ENCODE measurements at regions not wholly inside any gene's neighbourhood (a gene's known extent, or its start where the extent isn't known, plus 50 kb on each side); places are given as distances from the start of the nearest gene placed in this dataset.

GRCh38 chr4:104766676-104767075 is 272.0 kb upstream of the CXXC4 start:
- no peak overlapping the region for H3K27ac ChIP-seq (ENCODE audit: low read length)
- H4K20me1 ChIP-seq (ENCODE audit: insufficient read depth, low read length) = no peaks in the 10 kb centered on the region
- no peaks in the 10 kb centered on the region for H3K9me3 ChIP-seq (ENCODE audit: insufficient read depth, low read length, severe bottlenecking)
- H3K4me1 ChIP-seq (ENCODE audit: insufficient read depth, low read length) = no peaks in the 10 kb centered on the region
- ATAC-seq (ENCODE audit: insufficient read depth, low read depth) (no peak), DNase-seq (no peak)
- no peak overlapping the region for H3K4me3 ChIP-seq (ENCODE audit: low read depth in 1 of 2, low read length in 2 of 2)
- H3K36me3 ChIP-seq (ENCODE audit: insufficient read depth, low read length) = no peaks in the 10 kb centered on the region
- no peaks in the 10 kb centered on the region for H3K27me3 ChIP-seq (ENCODE audit: insufficient read depth, low read length, poor library complexity)
- H3K4me2 ChIP-seq (ENCODE audit: insufficient read depth, low read length) = no peak overlapping the region
- no peak for TF ChIP-seq EZH2 (IDR thresholded peaks at IDR 0.05; ENCODE audit: borderline replicate concordance, low read depth, low read length, severe bottlenecking)
- no peak for TF ChIP-seq CTCF (IDR thresholded peaks at IDR 0.05; ENCODE audit: borderline replicate concordance, extremely low read depth, low read length, poor library complexity, severe bottlenecking)
- H3K9ac ChIP-seq (ENCODE audit: low read depth, low read length) = no peak overlapping the region
- H3K79me2 ChIP-seq (ENCODE audit: insufficient read depth, low read length) = no peaks in the 10 kb centered on the region
- no peak overlapping the region for H2AFZ ChIP-seq (ENCODE audit: low read depth, low read length)

GRCh38 chr4:104772849-104773248 is 278.2 kb upstream of the CXXC4 start:
- Histone ChIP-seq H3K9me3 (ENCODE audit: insufficient read depth, low read length, severe bottlenecking) (no peaks in the 10 kb centered on the region), H3K4me3 (ENCODE audit: low read depth in 1 of 2, low read length in 2 of 2) (no peak overlapping the region), H3K36me3 (ENCODE audit: insufficient read depth, low read length) (no peaks in the 10 kb centered on the region), H4K20me1 (ENCODE audit: insufficient read depth, low read length) (no peaks in the 10 kb centered on the region), H3K27ac (ENCODE audit: low read length) (no peak overlapping the region), H3K4me1 (ENCODE audit: insufficient read depth, low read length) (no peaks in the 10 kb centered on the region), H3K9ac (ENCODE audit: low read depth, low read length) (no peak overlapping the region), H2AFZ (ENCODE audit: low read depth, low read length) (no peak overlapping the region), H3K4me2 (ENCODE audit: insufficient read depth, low read length) (no peak overlapping the region), H3K27me3 (ENCODE audit: insufficient read depth, low read length, poor library complexity) (no peaks in the 10 kb centered on the region), H3K79me2 (ENCODE audit: insufficient read depth, low read length) (no peaks in the 10 kb centered on the region)
- DNase-seq (no peak), ATAC-seq (ENCODE audit: insufficient read depth, low read depth) (no peak)
- TF ChIP-seq EZH2 (IDR thresholded peaks at IDR 0.05; ENCODE audit: borderline replicate concordance, low read depth, low read length, severe bottlenecking) (no peak), CTCF (IDR thresholded peaks at IDR 0.05; ENCODE audit: borderline replicate concordance, extremely low read depth, low read length, poor library complexity, severe bottlenecking) (no peak)

GRCh38 chr4:104795264-104795939 is 300.7 kb upstream of the CXXC4 start:
- H3K4me3 ChIP-seq (ENCODE audit: low read depth in 1 of 2, low read length in 2 of 2) = no peak overlapping the region
- ATAC-seq (ENCODE audit: insufficient read depth, low read depth) (peak; percentile 39; the same call in 2 of the 3 replicates), DNase-seq (no peak)
- H4K20me1 ChIP-seq (ENCODE audit: insufficient read depth, low read length) = no peaks in the 10 kb centered on the region
- no peak overlapping the region for H2AFZ ChIP-seq (ENCODE audit: low read depth, low read length)
- no peak overlapping the region for H3K27ac ChIP-seq (ENCODE audit: low read length)
- no peak overlapping the region for H3K9ac ChIP-seq (ENCODE audit: low read depth, low read length)
- no peaks in the 10 kb centered on the region for H3K27me3 ChIP-seq (ENCODE audit: insufficient read depth, low read length, poor library complexity)
- no peaks in the 10 kb centered on the region for H3K79me2 ChIP-seq (ENCODE audit: insufficient read depth, low read length)
- no peaks in the 10 kb centered on the region for H3K36me3 ChIP-seq (ENCODE audit: insufficient read depth, low read length)
- H3K4me2 ChIP-seq (ENCODE audit: insufficient read depth, low read length) = no peak overlapping the region
- TF ChIP-seq EZH2 (IDR thresholded peaks at IDR 0.05; ENCODE audit: borderline replicate concordance, low read depth, low read length, severe bottlenecking) = no peak
- TF ChIP-seq CTCF (IDR thresholded peaks at IDR 0.05; ENCODE audit: borderline replicate concordance, extremely low read depth, low read length, poor library complexity, severe bottlenecking) = no peak
- H3K9me3 ChIP-seq (ENCODE audit: insufficient read depth, low read length, severe bottlenecking) = no peaks in the 10 kb centered on the region
- H3K4me1 ChIP-seq (ENCODE audit: insufficient read depth, low read length) = no peaks in the 10 kb centered on the region

All from DND-41 (cell line).